ENCODE measurements at regions not wholly inside any gene's neighbourhood (a gene's known extent, or its start where the extent isn't known, plus 50 kb on each side); places are given as distances from the start of the nearest gene placed in this dataset.

DNA sequence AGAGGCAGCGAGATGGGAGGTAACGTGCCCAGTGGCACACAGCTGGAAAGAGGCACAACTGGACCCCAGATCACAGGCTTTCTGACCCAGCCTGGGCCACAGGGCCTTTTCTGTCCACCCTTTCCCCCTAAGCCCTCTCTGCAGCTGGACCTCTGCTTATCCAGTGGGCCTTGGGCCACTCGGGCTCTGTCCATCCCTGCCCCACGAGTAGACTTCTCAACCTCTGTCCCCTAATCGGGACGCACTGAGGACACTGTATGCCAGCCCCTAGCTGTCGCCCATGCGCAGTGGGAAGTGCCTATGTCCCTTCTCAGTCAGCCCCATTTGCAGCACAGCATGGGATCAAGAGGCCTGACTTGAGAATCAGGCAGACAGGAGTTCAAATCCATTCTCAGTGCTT is 65.6 kb upstream of the NEURL1B start:
- TF ChIP-seq RAD21 (IDR thresholded peaks at IDR 0.05 in 1 of 2, conservative IDR thresholded peaks at IDR 0.05 in 1 of 2; ENCODE audit: low read depth in 2 of 2, low read length in 2 of 2) = no peak
- no peak for TF ChIP-seq CTCF (IDR thresholded peaks at IDR 0.05; ENCODE audit: control extremely low read depth in 1 of 3, insufficient read depth in 1 of 3, low read depth in 1 of 3, low read length in 3 of 3)
- TF ChIP-seq CREB1 (IDR thresholded peaks at IDR 0.05) = no peak

Measured in H1 (cell line).